ENCODE measurements at regions not wholly inside any gene's neighbourhood (a gene's known extent, or its start where the extent isn't known, plus 50 kb on each side); places are given as distances from the start of the nearest gene placed in this dataset.

DNA sequence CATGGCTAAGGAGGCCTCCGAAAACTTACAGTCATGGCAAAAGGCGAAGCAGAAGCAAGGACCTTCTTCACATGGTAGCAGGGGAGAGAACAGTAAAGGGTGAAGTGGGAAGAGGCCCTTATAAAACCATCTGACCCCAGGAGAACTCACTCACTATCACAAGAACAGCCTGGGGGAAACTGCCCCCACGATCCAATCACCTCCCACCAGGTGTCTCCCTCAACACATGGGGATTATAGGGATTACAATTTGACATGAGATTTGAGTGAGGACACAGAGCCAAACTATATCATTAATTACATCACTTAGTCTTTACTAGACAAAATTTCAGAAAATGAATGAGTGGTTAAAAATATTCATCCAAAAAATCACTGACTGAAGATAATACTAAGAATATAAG is 453.6 kb downstream of the COL12A1 start:
- TF ChIP-seq TCF7 (IDR thresholded peaks at IDR 0.05; ENCODE audit: low read depth) = no peak
- TF ChIP-seq AGO2 (optimal IDR thresholded peaks at IDR 0.05; ENCODE audit: low read depth, low read length) = no peak
- TF ChIP-seq CBX1 (IDR thresholded peaks at IDR 0.05; ENCODE audit: low read depth) = no peak

Measured in HepG2 (cell line).